ENCODE measurements at regions not wholly inside any gene's neighbourhood (a gene's known extent, or its start where the extent isn't known, plus 50 kb on each side); places are given as distances from the start of the nearest gene placed in this dataset.

DNA sequence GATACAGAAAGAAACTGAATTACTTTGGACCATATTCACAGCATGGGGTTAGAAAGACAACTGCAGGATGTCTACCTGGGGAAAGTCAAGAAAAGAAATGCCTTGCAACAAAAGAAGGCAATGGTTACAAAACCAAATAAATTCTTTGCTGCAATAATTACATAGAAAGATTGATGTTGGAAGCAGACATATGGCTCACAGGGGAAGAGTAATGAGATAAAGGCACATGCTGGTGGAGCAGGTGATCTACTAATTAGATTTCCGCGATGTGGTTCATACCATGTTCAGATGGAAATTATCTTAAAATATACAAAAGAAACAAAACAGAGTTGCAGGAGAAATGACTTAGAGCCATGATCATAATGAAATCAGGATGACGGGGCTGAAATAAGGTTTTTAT lies 718.8 kb upstream of the PKDCC start:
- TF ChIP-seq, protein P1, sequence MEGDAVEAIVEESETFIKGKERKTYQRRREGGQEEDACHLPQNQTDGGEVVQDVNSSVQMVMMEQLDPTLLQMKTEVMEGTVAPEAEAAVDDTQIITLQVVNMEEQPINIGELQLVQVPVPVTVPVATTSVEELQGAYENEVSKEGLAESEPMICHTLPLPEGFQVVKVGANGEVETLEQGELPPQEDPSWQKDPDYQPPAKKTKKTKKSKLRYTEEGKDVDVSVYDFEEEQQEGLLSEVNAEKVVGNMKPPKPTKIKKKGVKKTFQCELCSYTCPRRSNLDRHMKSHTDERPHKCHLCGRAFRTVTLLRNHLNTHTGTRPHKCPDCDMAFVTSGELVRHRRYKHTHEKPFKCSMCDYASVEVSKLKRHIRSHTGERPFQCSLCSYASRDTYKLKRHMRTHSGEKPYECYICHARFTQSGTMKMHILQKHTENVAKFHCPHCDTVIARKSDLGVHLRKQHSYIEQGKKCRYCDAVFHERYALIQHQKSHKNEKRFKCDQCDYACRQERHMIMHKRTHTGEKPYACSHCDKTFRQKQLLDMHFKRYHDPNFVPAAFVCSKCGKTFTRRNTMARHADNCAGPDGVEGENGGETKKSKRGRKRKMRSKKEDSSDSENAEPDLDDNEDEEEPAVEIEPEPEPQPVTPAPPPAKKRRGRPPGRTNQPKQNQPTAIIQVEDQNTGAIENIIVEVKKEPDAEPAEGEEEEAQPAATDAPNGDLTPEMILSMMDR (conservative IDR thresholded peaks at IDR 0.05 in 1 of 2, IDR thresholded peaks at IDR 0.05 in 1 of 2; ENCODE audit: low read depth in 1 of 2, low read length in 2 of 2): no peak
- no peak for TF ChIP-seq EZH2 (IDR thresholded peaks at IDR 0.05; ENCODE audit: low read length, missing control alignments)

Measured in fibroblast of lung (primary cell).